Epithelial cell of proximal tubule (primary cell): ENCODE measurements at regions not wholly inside any gene's neighbourhood (a gene's known extent, or its start where the extent isn't known, plus 50 kb on each side); places are given as distances from the start of the nearest gene placed in this dataset.

ENCODE experiments used
- DNase-seq: peaks from one replicate; pipeline ENCODE4 v3.0.0-alpha.2; 2011; ENCODE audit warnings: low read depth
- H3K4me3 ChIP-seq: 2 replicates; pipeline ENCODE4 v1.5.1; 2011; ENCODE audit warnings: low read depth, mild to moderate bottlenecking, low read length
- TF ChIP-seq, protein P1 (sequence below): conservative IDR thresholded peaks from 2 replicates; pipeline ENCODE4 v1.5.1; 2012; ENCODE audit warnings: low read depth, mild to moderate bottlenecking, low read length

GRCh38 chr4:148955564-148956297 lies 513.5 kb upstream of the NR3C2 start:
- no peak for DNase-seq
- TF ChIP-seq, protein P1, sequence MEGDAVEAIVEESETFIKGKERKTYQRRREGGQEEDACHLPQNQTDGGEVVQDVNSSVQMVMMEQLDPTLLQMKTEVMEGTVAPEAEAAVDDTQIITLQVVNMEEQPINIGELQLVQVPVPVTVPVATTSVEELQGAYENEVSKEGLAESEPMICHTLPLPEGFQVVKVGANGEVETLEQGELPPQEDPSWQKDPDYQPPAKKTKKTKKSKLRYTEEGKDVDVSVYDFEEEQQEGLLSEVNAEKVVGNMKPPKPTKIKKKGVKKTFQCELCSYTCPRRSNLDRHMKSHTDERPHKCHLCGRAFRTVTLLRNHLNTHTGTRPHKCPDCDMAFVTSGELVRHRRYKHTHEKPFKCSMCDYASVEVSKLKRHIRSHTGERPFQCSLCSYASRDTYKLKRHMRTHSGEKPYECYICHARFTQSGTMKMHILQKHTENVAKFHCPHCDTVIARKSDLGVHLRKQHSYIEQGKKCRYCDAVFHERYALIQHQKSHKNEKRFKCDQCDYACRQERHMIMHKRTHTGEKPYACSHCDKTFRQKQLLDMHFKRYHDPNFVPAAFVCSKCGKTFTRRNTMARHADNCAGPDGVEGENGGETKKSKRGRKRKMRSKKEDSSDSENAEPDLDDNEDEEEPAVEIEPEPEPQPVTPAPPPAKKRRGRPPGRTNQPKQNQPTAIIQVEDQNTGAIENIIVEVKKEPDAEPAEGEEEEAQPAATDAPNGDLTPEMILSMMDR, result no peak
- H3K4me3 ChIP-seq, result no peak overlapping the region

DNA sequence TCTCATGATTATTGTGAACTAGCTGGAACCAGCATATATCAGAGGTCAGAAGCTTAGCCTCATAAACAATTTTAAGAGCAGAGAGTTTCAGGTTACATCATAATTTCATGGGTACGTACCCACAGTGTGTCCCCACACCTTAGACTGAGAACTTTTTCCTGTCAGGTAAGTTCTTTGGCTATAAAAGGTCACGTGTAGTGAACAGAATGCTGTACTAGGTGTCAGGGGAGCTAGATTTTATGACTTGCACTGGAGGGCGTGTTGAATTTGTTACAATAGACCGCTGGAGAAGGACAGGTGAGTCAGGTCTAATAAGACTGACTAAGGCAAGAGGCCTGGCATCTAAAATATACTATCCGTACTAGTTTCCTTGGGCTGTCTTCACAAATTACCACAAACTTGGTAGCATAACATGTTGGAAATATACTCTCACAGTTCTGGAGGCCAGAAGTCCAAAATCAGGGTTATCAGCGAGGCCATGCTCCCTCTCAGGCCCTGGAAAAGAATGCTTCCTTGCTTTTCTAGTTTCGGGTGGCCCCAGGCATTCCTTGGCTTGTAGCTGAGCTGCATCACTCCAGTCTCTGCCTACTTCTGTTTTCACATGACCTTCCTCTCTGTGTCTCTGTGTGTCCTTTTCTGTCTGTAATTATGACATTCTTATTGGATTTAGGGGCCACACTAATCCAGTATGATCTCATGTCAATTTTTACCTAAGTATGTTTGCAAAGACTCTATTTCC lies 512.0 kb upstream of the NR3C2 start:
- no peak overlapping the region for H3K4me3 ChIP-seq
- TF ChIP-seq, protein P1, result no peak
- DNase-seq, result no peak

DNA sequence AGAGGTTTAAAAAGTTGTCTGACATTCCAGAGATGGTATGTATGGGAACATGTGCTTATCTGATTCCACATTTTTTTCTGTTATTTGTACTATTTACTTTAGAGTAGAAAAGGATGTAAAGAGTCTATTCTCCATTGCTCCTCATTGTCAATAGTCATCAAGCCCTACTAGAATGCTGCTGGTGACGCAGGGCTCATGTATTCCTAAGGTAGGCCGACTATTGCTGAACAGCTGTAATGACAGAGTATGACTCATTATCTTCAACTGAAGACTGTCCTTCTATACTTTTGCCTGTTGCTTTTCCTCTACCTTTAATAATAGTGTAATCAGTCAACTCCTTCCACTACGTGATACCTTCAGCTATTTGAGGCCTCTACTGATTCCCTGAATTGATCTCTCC lies 509.1 kb upstream of the NR3C2 start:
- no peak overlapping the region for H3K4me3 ChIP-seq
- no peak for DNase-seq
- TF ChIP-seq, protein P1, result no peak

DNA sequence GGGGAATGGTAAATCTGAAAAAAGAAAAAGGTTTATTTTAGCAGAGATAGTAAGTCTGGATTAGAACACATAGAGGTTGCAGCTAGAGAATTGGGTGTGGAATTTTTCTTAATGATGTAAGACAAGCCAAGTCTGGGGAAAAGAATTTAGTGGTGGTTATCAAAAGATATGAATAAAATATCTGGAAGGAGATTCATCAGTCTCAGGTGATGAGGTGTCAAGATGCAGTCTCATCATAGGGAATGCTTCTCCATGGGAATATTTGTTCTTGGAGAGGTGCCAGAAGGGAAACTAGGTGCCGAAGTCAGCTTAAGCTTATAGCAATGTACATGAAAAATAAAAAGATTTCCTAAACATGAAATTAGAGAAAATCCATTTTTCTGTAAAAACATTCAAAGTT lies 504.1 kb upstream of the NR3C2 start:
- H3K4me3 ChIP-seq, result no peak overlapping the region
- no peak for DNase-seq
- TF ChIP-seq, protein P1, result no peak

GRCh38 chr4:148944839-148945219 lies 502.6 kb upstream of the NR3C2 start:
- H3K4me3 ChIP-seq, result no peak overlapping the region
- TF ChIP-seq, protein P1, result no peak
- DNase-seq, result no peak

DNA sequence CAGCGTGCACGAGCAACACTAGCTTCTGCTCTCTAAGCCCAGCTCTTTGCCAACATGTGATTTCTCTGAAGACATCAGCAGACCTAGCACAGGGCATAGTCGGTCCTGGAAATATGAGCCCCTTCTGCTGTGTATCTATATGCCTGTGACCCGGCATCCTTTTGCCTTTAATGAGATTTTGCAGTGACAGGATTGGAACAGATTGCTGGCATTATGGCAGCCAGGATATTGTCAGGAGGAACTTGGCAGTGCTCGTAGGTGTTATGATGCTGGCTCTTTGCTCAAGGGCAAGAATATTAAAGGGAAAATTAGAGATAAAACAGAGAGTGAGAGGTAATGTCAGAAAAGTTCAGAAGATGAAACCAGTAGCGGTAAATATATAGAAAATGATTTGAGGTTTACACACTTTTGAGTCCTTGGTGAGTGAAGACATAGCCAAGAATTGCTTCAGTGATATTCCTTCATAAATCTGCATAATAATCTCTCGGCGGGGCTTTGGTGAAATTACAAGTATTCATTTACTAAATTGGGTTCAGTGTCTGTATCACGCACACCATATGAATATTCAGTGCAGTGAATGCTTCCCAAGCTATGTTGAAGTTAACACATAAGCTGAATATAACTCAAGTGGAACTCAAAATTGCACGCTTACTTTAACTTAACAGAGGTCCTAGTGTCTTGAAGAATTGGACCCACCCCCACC lies 502.1 kb upstream of the NR3C2 start:
- no peak for DNase-seq
- H3K4me3 ChIP-seq, result no peak overlapping the region
- TF ChIP-seq, protein P1, result no peak
